HG03045 (cell line): ENCODE measurements at regions not wholly inside any gene's neighbourhood (a gene's known extent, or its start where the extent isn't known, plus 50 kb on each side); places are given as distances from the start of the nearest gene placed in this dataset.

Source experiments
- ATAC-seq: cut with Tn5 transposase; IDR thresholded peaks from one replicate; pipeline ENCODE4 v1.9.1; 2021; ENCODE audit warnings: mild to moderate bottlenecking, moderate library complexity; ENCODE audit not compliant: unreplicated experiment

GRCh38 chr14:95387826-95388445 lies 68.2 kb upstream of the CLMN start:
- no peak for ATAC-seq

GRCh38 chr14:95386536-95387095 lies 66.9 kb upstream of the CLMN start:
- no peak for ATAC-seq

- no peak for ATAC-seq
These were observed 66.0 kb upstream of the CLMN start for GRCh38 chr14:95385701-95386100.

- ATAC-seq = no peak
These were observed 63.0 kb upstream of the CLMN start for GRCh38 chr14:95382747-95383146.

GRCh38 chr14:95381726-95382125 lies 62.0 kb upstream of the CLMN start:
- no peak for ATAC-seq

GRCh38 chr14:95380350-95381042 lies 60.8 kb upstream of the CLMN start:
- ATAC-seq = no peak

- no peak for ATAC-seq
These were observed 59.9 kb upstream of the CLMN start for GRCh38 chr14:95379634-95380033.

- no peak for ATAC-seq
These were observed 55.9 kb upstream of the CLMN start for GRCh38 chr14:95375539-95376109.

GRCh38 chr14:95374239-95374997 lies 54.7 kb upstream of the CLMN start:
- ATAC-seq = no peak

- no peak for ATAC-seq
These were observed 50.4 kb upstream of the CLMN start for GRCh38 chr14:95370076-95370475.
